SU-DHL-6 (cell line): ENCODE measurements at regions not wholly inside any gene's neighbourhood (a gene's known extent, or its start where the extent isn't known, plus 50 kb on each side); places are given as distances from the start of the nearest gene placed in this dataset.

Experiments
- EZH2phosphoT487 ChIP-seq: fragments of 200-600 bp; sonication (generic), shearing (Covaris generic); conservative IDR thresholded peaks from 2 replicates; pipeline ENCODE4 v1.6.1; 2018; ENCODE audit warnings: mild to moderate bottlenecking, antibody characterized with exemption, low read length, moderate library complexity, mixed read lengths
- TF ChIP-seq, protein P1 (sequence below): fragments of 200-600 bp; sonication (generic); IDR thresholded peaks from one replicate; pipeline ENCODE4 v1.5.1; 2017; ENCODE audit warnings: antibody characterized with exemption, mild to moderate bottlenecking, low read length, moderate library complexity; ENCODE audit not compliant: insufficient read depth, poor library complexity, severe bottlenecking

DNA sequence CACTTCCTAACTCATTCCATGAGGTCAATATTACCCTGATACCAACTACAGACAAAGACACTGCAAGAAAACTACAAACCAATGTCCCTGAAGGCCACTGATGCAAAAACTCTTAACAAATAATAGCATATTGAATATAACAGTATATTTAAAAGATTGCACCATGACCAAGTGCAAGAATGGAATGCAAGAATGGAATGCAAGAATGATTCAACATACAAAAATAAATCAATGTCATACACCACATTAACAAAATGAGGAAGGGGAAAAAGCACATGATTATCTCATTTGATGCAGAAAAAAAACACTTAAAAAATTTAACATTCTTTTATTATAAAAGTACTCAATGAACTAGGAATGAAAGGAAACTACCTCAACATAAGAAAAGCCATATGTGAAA, 463.1 kb upstream of the NECTIN3 start:
- TF ChIP-seq, protein P1, sequence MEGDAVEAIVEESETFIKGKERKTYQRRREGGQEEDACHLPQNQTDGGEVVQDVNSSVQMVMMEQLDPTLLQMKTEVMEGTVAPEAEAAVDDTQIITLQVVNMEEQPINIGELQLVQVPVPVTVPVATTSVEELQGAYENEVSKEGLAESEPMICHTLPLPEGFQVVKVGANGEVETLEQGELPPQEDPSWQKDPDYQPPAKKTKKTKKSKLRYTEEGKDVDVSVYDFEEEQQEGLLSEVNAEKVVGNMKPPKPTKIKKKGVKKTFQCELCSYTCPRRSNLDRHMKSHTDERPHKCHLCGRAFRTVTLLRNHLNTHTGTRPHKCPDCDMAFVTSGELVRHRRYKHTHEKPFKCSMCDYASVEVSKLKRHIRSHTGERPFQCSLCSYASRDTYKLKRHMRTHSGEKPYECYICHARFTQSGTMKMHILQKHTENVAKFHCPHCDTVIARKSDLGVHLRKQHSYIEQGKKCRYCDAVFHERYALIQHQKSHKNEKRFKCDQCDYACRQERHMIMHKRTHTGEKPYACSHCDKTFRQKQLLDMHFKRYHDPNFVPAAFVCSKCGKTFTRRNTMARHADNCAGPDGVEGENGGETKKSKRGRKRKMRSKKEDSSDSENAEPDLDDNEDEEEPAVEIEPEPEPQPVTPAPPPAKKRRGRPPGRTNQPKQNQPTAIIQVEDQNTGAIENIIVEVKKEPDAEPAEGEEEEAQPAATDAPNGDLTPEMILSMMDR: no peak
- TF ChIP-seq EZH2phosphoT487: no peak
